ENCODE measurements at regions not wholly inside any gene's neighbourhood (a gene's known extent, or its start where the extent isn't known, plus 50 kb on each side); places are given as distances from the start of the nearest gene placed in this dataset.

DNA sequence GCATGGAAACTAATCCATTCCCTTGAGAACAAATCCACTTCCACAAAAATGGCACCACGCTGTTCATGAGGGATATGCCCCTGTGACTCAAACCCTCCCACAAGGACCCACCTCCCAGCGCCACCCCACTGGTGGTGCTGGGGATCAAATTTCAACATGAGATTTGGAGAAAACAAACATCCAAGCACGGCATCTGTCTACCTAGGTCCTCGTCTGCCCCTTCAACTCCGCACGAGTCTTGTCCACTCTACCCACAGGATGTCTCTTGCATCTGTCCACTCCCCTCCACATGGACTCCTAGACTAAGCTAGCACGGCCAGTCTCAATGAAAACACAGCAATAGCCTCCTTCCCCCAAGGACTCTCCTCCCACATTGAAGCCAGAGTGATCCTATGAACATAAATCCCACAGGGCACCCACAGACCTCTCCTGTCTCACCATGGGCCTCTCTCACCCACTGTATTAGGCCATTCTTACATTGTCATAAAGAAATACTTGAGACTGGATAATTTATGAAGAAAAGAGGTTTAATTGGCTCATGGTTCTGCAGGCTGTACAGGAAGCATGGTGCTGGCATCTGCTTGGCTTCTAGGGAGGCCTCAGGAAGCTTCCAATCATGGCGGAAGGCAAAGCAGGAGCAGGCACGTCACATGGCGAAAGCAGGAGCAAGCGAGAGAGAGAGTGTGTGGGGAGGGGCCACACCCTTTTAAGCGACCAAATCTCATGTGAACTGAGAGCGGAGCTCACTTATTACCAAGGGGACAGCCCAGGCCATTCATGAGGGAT is 101.4 kb downstream of the TOMM20 start:
- DNase-seq (ENCODE audit: low read depth in 1 of 2, low spot score in 1 of 2), result no peak

DNA sequence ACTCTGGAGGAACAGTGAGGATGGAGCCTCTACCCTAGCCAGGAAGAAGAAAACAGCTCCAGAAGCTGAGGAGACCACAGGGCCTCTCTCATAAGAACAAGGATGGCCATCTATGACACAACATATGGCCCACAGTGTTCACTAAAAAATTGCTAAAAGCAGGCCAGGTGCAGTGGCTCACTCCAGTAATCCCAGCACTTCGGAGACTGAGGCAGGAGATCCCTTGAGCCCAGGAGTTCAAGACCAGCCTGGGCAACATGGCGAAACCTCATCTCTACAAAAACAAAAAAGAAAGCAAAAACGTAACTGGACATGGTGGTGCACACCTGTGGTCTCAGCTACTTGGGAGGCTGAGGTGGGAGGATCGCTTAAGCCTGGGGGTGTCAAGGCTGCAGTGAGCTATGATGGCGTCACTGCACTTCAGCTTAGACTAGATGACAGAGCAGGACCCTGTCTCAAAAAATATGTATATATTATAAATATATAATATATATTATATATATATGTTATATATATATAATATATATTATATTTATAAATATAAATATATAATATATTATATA is 103.1 kb downstream of the TOMM20 start:
- DNase-seq (ENCODE audit: low read depth in 1 of 2, low spot score in 1 of 2), result no peak

DNA sequence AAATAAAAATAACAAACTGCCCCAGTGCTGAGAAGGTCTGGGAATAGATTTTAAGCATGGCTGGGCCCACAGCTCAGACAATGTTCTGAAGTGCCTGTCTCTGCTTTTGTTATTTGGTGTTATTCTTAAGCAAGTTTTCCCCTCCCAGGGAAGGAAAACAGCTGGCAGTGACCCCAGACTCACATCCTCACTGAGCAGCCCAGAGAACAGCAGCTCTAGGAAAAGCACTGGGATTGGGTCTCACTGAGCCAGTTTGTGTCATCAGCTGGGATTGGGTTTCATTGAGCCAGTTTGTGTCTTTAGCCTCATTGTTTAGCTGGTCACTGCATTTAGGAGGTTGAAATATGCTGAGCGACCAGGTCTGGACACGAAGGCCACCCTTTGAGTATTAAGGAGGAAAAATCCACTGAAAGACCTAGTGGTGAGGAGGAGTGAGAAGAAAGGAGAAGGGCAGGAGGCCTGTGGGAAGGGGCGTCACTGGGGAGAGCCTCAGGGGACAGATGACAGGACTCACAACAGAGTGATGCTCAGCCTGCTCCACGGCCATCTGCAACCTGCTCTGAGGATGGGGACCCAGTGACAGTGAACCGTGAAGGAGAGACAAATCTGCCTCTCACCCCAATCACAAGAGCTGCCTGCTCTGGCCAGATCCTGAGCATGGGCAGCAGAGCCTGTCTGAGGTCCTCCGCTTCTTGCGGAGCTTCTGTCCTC is 103.8 kb downstream of the TOMM20 start:
- no peak for DNase-seq (ENCODE audit: low read depth in 1 of 2, low spot score in 1 of 2)

DNA sequence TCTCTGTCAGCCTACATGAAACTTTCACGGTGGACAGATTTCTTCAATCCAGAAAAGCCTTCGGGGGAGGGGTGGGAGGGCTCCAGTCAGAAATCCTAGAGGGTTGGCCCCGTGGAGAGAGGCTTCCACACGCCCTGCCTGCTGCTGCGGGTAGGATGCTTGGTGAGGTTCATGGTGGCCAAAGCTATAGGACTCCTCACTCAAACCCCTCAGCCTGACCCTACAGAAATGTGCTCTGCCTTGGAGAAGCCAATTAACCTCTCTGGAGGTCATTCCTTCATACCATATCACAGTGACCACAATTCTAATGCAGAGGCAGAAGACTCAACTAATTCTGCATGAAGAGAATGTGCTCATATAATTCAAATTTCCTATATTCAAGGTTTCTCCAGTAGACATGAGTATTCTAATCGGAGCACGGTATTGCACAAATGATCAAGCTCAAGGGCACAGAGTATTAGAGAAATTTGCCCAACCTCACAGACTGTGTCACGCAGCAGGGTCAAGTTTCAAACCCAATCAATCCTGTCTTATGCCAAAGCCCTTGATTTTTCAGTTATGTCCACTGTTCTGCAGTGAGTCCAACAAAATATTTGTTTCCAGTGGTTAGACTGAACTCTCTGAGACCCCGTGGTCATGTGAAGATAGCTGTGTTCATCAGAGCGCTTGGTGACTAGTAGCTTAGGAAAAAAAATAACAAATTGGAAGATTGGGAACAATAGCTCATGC is 104.8 kb downstream of the TOMM20 start:
- DNase-seq (ENCODE audit: low read depth in 1 of 2, low spot score in 1 of 2), result no peak

DNA sequence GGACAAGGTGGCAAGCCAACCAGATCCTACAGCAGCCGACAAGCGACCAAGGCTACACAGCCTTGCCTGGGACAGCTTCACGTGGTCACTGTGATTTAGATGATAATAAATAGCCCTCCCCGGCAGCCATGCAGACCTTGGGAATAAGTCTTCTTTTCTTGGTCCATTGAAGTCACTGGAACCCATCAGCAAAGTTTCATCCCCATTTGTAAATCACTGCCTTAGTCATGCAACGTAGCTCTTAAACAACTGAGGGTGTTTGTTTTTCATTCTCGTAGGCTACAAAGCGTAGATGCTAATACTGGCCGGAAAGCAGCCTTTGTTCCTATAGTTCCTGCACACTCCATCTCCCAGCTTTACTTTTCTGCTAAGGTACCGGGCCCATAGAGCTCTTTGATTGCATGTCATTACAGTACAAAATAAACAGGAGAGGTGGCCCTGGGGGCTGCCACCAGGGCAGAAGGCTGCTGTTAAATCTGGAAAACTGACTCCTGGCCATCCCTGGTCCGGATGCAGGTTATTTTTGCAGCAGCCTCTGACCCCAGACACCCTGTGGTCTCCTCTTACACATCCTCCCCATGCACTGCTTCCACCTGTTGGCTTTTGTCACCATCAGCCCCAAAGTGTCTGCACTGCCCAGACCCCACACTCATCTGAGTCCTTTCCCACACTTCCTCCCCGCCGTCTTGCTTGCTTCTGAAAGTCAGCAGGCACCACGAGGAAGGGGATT is 105.5 kb downstream of the TOMM20 start:
- no peak for DNase-seq (ENCODE audit: low read depth in 1 of 2, low spot score in 1 of 2)

DNA sequence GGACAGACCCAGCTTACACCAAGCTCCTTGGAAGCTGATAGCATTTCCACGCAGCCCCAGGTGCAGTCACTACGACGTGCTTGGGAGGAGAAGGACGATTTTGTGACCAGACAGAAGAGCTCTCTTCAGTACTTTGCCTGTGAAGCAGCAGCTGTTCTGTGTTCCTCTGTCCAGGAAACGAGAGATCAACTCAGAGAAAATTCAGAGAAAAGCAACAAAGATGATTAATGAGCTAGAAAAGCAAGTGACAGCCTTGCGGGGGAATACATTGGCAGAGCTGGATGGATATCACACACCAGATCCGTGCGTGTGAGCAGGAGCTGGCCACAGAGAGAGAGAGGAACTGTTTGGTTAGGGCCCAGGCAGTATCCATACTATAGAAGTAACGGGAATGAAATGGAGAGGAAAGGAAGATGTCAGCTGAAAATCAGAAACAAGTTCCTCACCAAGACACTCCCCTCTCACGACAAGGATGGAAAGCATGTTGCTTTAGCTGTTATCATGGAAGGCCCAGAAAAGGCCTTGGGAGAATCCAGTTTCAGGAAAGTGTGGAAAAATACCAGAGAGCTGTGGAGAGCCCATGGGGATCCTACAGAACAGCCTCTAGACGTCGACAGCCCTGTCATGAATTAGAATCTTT is 106.2 kb downstream of the TOMM20 start:
- no peak for DNase-seq (ENCODE audit: low read depth in 1 of 2, low spot score in 1 of 2)

DNA sequence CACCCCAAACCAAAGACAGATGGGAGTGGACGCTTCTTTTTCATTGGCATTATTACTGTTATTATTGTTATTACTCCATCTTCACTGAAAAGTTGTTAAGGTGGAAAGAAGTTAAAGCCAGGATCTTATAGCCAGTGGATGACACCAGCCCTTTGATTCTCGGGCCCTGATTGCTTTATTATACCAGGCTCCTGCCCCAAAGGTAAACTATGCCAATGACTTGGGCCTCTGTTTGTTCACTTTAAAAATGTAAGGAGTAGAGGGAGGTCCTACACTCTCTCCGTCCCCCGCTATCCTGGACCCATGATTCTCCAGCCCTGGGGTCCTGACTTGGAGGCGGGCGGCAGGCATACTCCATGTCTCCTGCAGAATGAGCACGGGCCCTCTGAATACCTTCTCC is 106.8 kb downstream of the TOMM20 start:
- no peak for DNase-seq (ENCODE audit: low read depth in 1 of 2, low spot score in 1 of 2)

DNA sequence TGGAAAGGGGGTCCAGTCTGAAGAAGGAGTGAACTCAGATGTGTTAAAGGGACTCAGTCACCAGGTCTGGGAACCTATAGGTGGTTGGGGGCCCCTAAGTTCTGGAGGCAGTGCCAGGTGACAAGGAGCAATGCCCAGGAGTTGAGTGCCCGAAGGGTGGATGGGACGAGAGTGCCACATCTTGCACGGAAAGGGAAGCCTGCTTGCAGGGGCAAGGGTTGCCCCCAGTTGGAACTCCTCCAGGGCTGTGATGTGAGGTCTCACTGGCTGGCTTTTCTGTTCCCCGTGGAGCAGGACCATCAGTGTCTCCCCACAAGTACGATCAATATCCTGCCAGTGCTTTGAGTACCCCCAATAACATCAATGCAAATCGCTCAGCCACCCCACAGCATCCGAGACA is 107.3 kb downstream of the TOMM20 start:
- no peak for DNase-seq (ENCODE audit: low read depth in 1 of 2, low spot score in 1 of 2)

DNA sequence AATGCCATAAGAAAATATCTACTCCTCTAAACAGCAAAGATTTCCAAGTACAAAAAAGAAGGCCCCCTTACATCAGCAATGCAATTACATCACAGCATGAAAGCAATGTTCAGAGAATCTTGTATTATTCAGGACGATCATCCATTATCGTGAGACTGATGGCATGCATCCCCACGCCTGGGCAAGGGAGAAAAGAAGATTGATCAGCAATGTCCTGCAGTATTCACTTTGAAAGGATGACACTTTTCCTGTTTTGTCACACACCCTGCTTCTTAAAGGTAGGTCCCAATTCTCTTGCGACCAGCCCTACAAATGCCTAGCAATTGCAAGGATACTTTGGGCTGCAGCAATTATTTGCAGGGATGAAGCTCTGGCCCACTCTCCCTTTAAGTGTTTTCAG is 108.7 kb downstream of the TOMM20 start:
- DNase-seq (ENCODE audit: low read depth in 1 of 2, low spot score in 1 of 2), result no peak

DNA sequence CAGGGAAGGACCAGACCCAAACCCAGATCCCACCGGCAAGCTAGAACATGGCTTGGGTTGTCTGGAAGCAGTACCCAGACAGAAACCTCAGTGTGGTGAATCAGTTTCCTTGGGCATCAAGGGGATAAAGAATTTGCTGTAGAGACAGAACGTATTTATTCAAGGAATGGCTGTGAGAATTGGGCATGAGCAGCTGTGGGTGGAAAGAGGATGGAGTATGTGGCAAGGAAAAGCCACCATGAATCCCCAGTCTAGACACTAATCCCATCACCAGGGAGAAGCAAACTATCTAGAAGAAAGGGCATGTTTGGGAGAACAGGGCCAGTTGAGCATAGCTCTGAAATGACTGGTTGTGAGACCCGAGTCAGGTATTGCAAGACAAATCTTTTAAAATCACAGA is 109.2 kb downstream of the TOMM20 start:
- no peak for DNase-seq (ENCODE audit: low read depth in 1 of 2, low spot score in 1 of 2)

DNA sequence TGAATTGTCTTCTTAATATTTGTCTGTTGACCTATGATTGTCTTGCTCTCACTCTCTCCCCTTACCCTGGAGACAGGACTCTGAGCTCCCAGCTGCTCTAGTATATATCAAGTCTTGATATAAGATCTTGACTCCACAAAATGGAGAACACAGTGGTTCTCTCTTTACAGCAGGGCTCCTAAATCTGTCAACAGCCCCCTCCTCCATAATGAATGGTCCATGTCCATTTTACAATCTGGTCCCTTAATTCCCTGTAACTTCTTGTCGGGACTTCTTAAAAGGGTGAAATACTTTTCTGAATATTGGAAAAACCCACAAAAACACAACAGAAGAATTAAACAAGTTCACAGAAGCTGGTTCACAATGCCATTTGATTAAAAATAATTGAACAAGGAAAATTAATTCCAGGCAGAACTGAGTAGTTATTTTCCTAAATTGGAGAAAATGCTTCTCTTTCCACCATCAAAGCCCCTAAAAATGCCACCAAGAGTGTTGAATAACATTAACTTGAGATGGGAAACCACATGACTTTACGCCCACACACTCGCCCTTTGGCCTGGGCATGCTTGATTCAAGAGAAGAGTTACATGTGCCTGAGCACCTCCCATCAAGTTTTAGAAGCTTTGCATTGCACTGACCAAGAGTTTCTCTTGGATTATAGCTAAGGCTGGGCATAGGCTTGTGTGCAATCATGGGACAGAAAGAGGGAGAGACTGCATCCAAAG is 109.8 kb downstream of the TOMM20 start:
- no peak for DNase-seq (ENCODE audit: low read depth in 1 of 2, low spot score in 1 of 2)

DNA sequence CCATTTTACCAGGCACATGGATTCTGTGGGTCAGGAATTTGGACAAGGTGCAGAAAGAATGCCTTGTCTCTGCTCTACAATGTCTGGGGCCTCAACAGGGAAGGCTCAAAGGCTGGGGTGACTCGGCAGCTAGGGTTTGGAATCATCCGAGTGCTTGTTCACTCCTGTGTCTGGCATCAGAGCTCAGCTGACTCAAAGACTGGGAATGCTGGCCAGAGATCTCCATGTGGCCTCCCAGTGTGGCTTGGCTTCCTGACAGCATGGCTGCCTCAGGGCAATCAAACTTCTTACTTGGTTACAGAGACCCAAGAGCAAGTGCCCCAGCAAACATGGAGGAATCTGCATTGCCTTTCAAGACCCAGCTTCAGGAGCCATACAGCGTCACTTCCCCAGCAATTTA is 110.5 kb downstream of the TOMM20 start:
- no peak for DNase-seq (ENCODE audit: low read depth in 1 of 2, low spot score in 1 of 2)

DNA sequence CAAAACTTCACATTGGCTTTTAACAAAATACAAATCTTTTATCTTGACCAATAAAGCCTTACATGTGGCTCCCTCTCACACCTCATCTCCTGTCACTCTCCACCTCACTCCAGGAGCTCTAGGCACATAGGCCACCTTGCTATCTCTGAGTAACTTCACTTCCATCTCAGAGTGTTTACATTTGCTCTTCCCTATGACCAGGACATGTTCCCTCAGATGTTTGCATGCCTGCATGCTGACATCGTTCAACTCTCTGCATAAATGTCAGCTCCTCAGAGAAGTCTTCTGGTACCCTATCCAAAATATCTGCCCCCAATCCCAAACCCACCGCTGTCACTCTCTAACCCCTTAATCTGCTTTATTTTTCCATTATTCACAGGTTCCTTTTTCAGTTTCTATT is 110.9 kb downstream of the TOMM20 start:
- DNase-seq (ENCODE audit: low read depth in 1 of 2, low spot score in 1 of 2), result no peak

DNA sequence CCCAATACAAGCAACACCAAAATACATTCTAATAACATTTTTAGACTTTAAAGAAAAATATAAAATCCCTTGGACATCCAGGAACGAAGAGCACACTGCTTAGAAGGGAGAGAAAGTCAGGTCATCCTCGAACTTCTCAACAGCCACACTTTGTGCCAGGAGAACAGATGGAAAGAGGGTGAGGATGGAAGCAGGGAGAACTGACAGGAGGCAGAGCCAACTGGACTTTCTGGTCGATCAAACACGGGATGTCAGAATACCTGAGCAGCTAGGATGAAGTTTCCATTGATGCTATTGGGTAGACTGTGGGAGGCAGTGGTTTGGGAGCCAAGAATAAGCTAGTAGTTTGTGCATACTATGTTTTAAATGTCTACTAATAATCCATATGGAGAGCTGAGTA is 111.4 kb downstream of the TOMM20 start:
- no peak for DNase-seq (ENCODE audit: low read depth in 1 of 2, low spot score in 1 of 2)

DNA sequence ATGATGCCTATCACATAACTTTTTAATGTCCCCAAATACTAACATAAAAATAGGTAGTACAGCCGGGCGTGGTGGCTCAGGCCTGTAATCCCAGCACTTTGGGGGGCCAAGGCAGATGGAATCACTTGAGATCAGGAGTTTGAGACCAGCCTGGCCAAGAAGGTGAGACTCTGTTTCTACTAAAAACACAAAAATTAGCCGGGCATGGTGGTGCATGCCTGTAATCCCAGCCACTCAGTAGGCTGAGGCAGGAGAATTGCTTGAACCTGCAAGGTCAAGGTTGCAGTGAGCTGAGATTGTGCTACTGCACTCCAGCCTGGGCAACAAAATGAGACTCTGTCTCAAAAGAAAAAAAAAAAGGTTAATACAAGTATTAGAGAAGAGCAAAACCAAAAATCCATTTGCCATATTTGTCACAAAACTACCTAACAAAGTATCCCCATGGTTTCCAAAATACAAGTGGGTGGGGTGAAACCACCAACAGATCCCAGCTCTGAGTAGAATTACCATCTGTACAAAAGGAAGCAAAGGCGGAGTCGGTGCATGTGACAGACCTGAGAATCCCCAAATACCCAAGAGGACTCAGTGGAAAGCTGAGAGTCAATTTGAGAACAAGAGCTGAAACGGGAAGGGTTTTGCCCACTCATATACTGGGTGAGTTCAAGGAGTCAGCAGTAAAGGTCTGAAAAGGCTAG is 113.2 kb downstream of the TOMM20 start:
- no peak for DNase-seq (ENCODE audit: low read depth in 1 of 2, low spot score in 1 of 2)

DNA sequence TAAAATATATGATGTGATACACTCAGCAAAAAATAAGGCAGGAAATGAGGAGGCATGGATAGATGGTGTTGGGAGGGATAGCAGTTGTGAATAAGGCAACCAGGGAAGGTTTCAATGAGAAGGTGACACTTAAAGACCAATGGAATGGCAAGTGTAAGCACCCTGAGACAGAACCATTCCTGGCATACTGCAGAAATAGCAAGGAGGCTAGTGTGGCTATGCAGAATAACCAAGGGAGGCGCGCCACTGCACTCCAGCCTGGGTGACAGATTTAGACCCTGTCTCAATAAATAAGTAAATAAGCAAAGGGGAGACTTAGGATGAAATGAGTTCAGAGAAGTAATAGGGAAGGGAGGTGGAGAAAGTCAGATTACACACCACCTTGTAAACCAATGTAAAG is 113.9 kb downstream of the TOMM20 start:
- no peak for DNase-seq (ENCODE audit: low read depth in 1 of 2, low spot score in 1 of 2)

DNA sequence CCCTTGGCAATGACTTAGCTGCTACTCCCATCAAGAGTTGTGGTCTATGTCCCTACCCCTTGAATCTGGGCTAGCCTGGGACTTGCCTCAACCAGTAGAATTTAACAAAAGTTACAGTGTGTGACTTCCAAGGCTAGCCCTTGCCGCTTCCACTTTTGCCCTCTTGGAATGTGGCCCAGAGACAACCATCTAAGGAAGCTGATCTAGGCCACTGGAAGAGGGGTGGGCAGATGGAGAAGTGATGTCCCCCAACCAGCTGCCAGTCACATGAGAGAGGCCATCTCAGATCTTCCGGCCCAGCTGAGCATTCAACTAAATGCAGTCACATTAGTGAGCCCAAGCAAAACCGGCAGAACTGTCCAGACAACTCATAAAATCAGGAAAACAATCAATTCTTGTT is 115.1 kb downstream of the TOMM20 start:
- no peak for DNase-seq (ENCODE audit: low read depth in 1 of 2, low spot score in 1 of 2)

DNA sequence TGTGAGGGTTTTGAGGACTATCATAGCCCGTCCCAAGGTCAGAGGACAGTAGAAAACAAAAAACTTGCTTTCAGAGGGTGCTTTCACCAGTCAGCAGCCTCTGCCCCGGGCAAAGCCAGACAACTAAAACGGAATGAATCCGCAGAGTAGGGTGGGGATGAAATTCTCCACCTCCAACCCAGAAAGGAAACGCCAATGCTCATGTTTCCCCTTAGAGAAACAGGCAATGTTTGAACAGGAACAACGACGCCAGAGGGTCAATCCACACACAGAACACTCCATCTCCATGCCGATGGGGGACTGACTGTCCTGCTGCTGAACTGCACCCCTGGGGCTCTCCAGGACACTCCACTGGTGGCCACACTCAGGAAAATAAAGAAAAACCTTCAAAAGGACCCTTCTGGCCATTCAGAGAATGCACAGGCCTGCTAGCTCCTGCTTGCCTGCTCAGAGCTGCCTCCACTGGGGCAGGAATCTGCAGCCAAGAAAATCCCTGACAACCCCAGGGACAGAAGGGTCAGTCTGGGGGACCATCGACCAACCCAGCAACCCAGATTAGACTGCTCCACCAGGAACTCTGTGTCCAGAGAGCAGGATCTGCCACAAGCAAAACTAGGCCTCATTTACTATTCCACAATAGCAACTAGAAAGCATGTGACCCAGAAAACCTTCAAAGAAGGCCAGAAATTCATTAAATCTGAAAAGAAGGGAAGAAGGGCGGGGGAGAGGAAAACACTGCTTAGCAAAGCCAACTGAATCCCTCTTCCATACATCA is 116.0 kb downstream of the TOMM20 start:
- DNase-seq (ENCODE audit: low read depth in 1 of 2, low spot score in 1 of 2), result no peak
